Sigmoid colon (tissue), 6 donors: ENCODE measurements at regions not wholly inside any gene's neighbourhood (a gene's known extent, or its start where the extent isn't known, plus 50 kb on each side); places are given as distances from the start of the nearest gene placed in this dataset.
A peak's percentile ranks its signal among the peaks of the same experiment; 100 is the strongest.

ENCODE experiments used
- DNase-seq: peaks from one replicate; pipeline ENCODE4 v3.0.0-alpha.2; 2019
- H3K27ac ChIP-seq, 4 donors: fragments of 200-600 bp; sonication (generic); one replicate each; pipeline ENCODE4 v1.5.1; 2016 to 2019; ENCODE audit warnings: mild to moderate bottlenecking in 1 of 4
- H3K27me3 ChIP-seq, 3 donors: fragments of 200-600 bp; sonication (generic); one replicate each; pipeline ENCODE4 v1.5.1; 2019; ENCODE audit warnings: mild to moderate bottlenecking in 1 of 3
- H3K36me3 ChIP-seq, 4 donors: fragments of 200-600 bp; sonication (generic); one replicate each; pipeline ENCODE4 v1.5.1; 2016 to 2019
- H3K4me1 ChIP-seq, 4 donors: fragments of 200-600 bp; sonication (generic); one replicate each; pipeline ENCODE4 v1.5.1; 2017 to 2019
- H3K4me3 ChIP-seq, 4 donors: fragments of 200-600 bp; sonication (generic); one replicate each; pipeline ENCODE4 v1.5.1; 2017 to 2019; ENCODE audit warnings: mild to moderate bottlenecking in 2 of 4, moderate library complexity in 1 of 4
- H3K9me3 ChIP-seq, 4 donors: fragments of 200-600 bp in 3 of 4; sonication (generic) in 3 of 4; one replicate each; pipeline versions ENCODE4 v1.5.1 to v1.6.1; 2013 to 2019
- CTCF ChIP-seq, 4 experiments: fragments of 450-650 bp in 3 of 4; fragments of 200-600 bp in 1 of 4; IDR thresholded peaks; one replicate each; pipeline ENCODE4 v1.5.1; 2016 to 2019; ENCODE audit warnings: antibody characterized with exemption in 4 of 4, mild to moderate bottlenecking in 3 of 4, moderate library complexity in 2 of 4
- EP300 ChIP-seq, 4 donors: sonication (generic); formaldehyde crosslinking; IDR thresholded peaks; one replicate each; pipeline ENCODE4 v1.6.1; 2017; ENCODE audit warnings: antibody characterized with exemption in 4 of 4
- POLR2A ChIP-seq, 2 donors: fragments of 450-650 bp; IDR thresholded peaks; one replicate each; pipeline ENCODE4 v1.6.1; 2016; ENCODE audit warnings: antibody characterized with exemption in 2 of 2, mild to moderate bottlenecking in 2 of 2, moderate library complexity in 2 of 2
- POLR2AphosphoS5 ChIP-seq, 4 donors: sonication (generic); formaldehyde crosslinking; IDR thresholded peaks; one replicate each; pipeline ENCODE4 v1.6.1; 2017; ENCODE audit warnings: antibody characterized with exemption in 4 of 4
- WGBS, 2 donors: extraction: QIAGEN DNeasy Blood & Tissue Kit; methylation state at CpG; one replicate each; pipeline ENCODE4 v1.1.7; 2013; 5-methylcytosine and 5-hydroxymethylcytosine counted together
- intact Hi-C: fragments of 100-400 bp; cut with DNase I; formaldehyde crosslinking; loops from one replicate; pipeline ENCODE4 v1.15.1; 2023
- donor health status: healthy with polysubstance abuse.
- donor health status: healthy.

DNA sequence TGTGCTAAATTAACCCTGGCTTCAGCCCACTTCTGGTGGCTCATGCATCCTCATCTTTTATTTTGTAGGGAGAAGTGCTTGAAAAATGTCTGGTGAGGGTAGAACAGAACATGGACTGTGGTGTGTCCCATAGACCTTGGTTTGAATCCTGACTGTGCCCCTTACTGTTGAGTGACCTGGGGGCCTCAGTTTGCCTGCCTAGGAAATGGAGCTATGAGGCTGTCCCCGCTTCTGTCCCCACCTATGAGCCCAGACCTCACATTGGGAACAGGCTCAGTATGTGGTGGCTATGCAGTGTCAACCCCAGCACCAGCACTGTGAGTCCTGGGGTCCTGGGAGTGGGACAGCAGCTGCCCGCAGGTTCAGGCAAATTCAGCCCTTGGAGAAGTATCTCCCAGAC, 186.3 kb upstream of the GSE1 start:
- no peaks in the 10 kb centered on the region for H3K9me3 ChIP-seq

DNA sequence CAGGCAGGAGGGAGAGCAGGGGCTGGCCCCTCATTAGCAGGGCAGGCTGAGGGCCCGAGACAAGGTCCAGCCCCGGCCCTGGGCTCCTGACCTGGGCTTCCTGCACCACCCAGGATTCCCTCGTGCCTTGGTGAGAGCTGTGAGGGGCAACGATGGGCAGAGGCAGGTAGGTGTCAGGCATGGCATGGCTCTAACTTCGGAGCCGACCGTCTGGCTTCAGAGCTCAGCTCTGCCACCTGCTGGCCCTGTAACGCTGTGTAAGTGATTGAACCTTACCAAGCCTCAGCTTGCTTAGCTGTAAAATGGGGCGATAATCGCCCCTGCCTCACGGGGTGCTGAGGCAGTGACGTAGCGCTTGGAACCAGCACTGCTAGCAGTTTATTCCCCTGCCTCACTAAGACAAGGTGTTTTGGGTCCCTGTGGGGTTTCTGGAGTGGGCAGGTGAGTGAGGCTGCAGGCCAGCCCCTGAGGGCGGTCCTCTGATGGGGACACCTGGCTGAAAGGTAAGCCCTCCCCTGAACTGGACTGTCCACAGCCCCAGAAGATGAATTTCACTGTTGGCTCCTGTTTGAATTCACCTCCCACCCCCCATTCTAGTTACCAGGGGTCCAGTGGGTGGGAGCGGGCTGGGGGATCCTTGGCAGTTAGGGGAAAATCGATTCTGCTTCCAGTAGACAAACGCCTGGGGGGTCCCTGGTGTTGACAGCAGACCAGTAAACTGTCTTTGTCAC, 184.8 kb upstream of the GSE1 start:
- no peaks in the 10 kb centered on the region for H3K9me3 ChIP-seq
- H3K27me3 ChIP-seq: no peaks in the 10 kb centered on the region
- intact Hi-C loops: no loop called here
- H3K27ac ChIP-seq: no peak overlapping the region
- no peak overlapping the region for H3K4me3 ChIP-seq
- no peaks in the 10 kb centered on the region for H3K36me3 ChIP-seq
- H3K4me1 ChIP-seq: no peaks in the 10 kb centered on the region
- TF ChIP-seq CTCF (IDR thresholded peaks at IDR 0.05) (peak; percentile 30 to 53 (median 44)), EP300 (IDR thresholded peaks at IDR 0.05) (no peak)
- peak; percentile 66 for DNase-seq
- 42 to 66% methylated on average over 17 of the region's 17 CpGs for WGBS, 2 donors

More for the DNA sequence above, 186.3 kb upstream of the GSE1 start:
- no peaks in the 10 kb centered on the region for H3K27me3 ChIP-seq
- DNase-seq: no peak
- H3K27ac ChIP-seq: no peak overlapping the region
- 92 to 93% methylated on average over 2 of the region's 2 CpGs for WGBS, 2 donors
- H3K4me1 ChIP-seq: no peaks in the 10 kb centered on the region
- no peaks in the 10 kb centered on the region for H3K36me3 ChIP-seq
- intact Hi-C loops: no loop called here
- TF ChIP-seq POLR2AphosphoS5 (IDR thresholded peaks at IDR 0.05): no peak
- TF ChIP-seq CTCF (IDR thresholded peaks at IDR 0.05): no peak
- no peak for TF ChIP-seq EP300 (IDR thresholded peaks at IDR 0.05)
- TF ChIP-seq POLR2A (IDR thresholded peaks at IDR 0.05): no peak
- H3K4me3 ChIP-seq: no peak overlapping the region

- Histone ChIP-seq H3K27ac (no peak overlapping the region), H3K36me3 (no peaks in the 10 kb centered on the region), H3K27me3 (no peaks in the 10 kb centered on the region), H3K4me1 (no peaks in the 10 kb centered on the region), H3K9me3 (no peaks in the 10 kb centered on the region), H3K4me3 (no peak overlapping the region)
- intact Hi-C loops: no loop called here
- peak; percentile 62 for DNase-seq
- no peak for TF ChIP-seq POLR2A (IDR thresholded peaks at IDR 0.05)
- no peak for TF ChIP-seq CTCF (IDR thresholded peaks at IDR 0.05)
- TF ChIP-seq POLR2AphosphoS5 (IDR thresholded peaks at IDR 0.05): no peak
- TF ChIP-seq EP300 (IDR thresholded peaks at IDR 0.05): no peak
- 90 to 93% methylated on average over 25 of the region's 25 CpGs for WGBS, 2 donors
Measured at GRCh38 chr16:85428899-85429775, 184.0 kb upstream of the GSE1 start.

- Histone ChIP-seq H3K27ac (no peak overlapping the region), H3K36me3 (no peaks in the 10 kb centered on the region), H3K9me3 (no peaks in the 10 kb centered on the region), H3K4me1 (no peaks in the 10 kb centered on the region), H3K4me3 (no peak overlapping the region), H3K27me3 (no peaks in the 10 kb centered on the region)
- 80 to 85% methylated on average over 18 of the region's 18 CpGs for WGBS, 2 donors
- TF ChIP-seq CTCF (IDR thresholded peaks at IDR 0.05) (no peak), POLR2A (IDR thresholded peaks at IDR 0.05) (no peak), EP300 (IDR thresholded peaks at IDR 0.05) (no peak), POLR2AphosphoS5 (IDR thresholded peaks at IDR 0.05) (no peak)
- intact Hi-C loops: no loop called here
- DNase-seq: peak; percentile 52
Measured at GRCh38 chr16:85429776-85430522, 183.2 kb upstream of the GSE1 start.
